Keratinocyte (primary cell): ENCODE measurements at regions not wholly inside any gene's neighbourhood (a gene's known extent, or its start where the extent isn't known, plus 50 kb on each side); places are given as distances from the start of the nearest gene placed in this dataset.

ENCODE experiments used
- DNase-seq: peaks from one replicate; pipeline ENCODE4 v3.0.0-alpha.2; 2011; ENCODE audit warnings: low read depth, missing footprints, low spot score
- FAIRE-seq: peaks from 2 replicates; lab custom pipeline; 2011; peaks lifted over from hg19 to GRCh38; lab: Jason Lieb, UNC
- H2AFZ ChIP-seq: 2 replicates; pipeline ENCODE4 v1.6.0; 2012; ENCODE audit warnings: low read length, control low read depth, inconsistent platforms; ENCODE audit not compliant: control insufficient read depth
- H3K27ac ChIP-seq: 2 replicates; pipeline ENCODE4 v1.5.1; 2011; ENCODE audit warnings: low read length; ENCODE audit not compliant: control insufficient read depth, insufficient read depth
- H3K27me3 ChIP-seq: 3 replicates; pipeline ENCODE4 v1.6.0; 2011; ENCODE audit warnings: low read length; ENCODE audit not compliant: control insufficient read depth, insufficient read depth; ENCODE audit errors: extremely low read depth
- H3K36me3 ChIP-seq, 2 experiments: 2 replicates in 1 of 2; 3 replicates in 1 of 2; pipeline ENCODE4 v1.5.1; 2011; ENCODE audit warnings: low read length in 2 of 2, mild to moderate bottlenecking in 1 of 2; ENCODE audit not compliant: control insufficient read depth in 2 of 2, insufficient read depth in 2 of 2; ENCODE audit errors: extremely low read depth in 1 of 2
- H3K4me1 ChIP-seq: 3 replicates; pipeline ENCODE4 v1.5.1; 2011; ENCODE audit warnings: low read length; ENCODE audit not compliant: control insufficient read depth, insufficient read depth; ENCODE audit errors: extremely low read depth
- H3K4me2 ChIP-seq: 3 replicates; pipeline ENCODE4 v1.6.0; 2011; ENCODE audit warnings: low read depth, low read length; ENCODE audit not compliant: control insufficient read depth, insufficient read depth; ENCODE audit errors: extremely low read depth
- H3K4me3 ChIP-seq, 3 experiments: fragments of 200-600 bp in 1 of 3; sonication (generic) in 1 of 3; 2 replicates in 2 of 3; 3 replicates in 1 of 3; pipeline ENCODE4 v1.5.1; 2011 to 2016; ENCODE audit warnings: low read length in 3 of 3, mild to moderate bottlenecking in 3 of 3, control low read depth in 2 of 3, inconsistent platforms in 1 of 3, low read depth in 1 of 3, mixed read lengths in 1 of 3, mixed run types in 1 of 3, moderate library complexity in 1 of 3; ENCODE audit not compliant: control insufficient read depth in 2 of 3, insufficient read depth in 2 of 3; ENCODE audit errors: extremely low read depth in 1 of 3
- H3K79me2 ChIP-seq: 2 replicates; pipeline ENCODE4 v1.6.0; 2012; ENCODE audit warnings: low read length; ENCODE audit not compliant: control insufficient read depth, insufficient read depth
- H3K9ac ChIP-seq: 3 replicates; pipeline ENCODE4 v1.6.0; 2011; ENCODE audit warnings: low read length; ENCODE audit not compliant: control insufficient read depth, insufficient read depth; ENCODE audit errors: extremely low read depth
- H3K9me1 ChIP-seq: 3 replicates; pipeline ENCODE4 v1.6.0; 2011; ENCODE audit warnings: low read length; ENCODE audit not compliant: control insufficient read depth, insufficient read depth; ENCODE audit errors: extremely low read depth
- H3K9me3 ChIP-seq: 2 replicates; pipeline ENCODE4 v1.5.1; 2012; ENCODE audit warnings: low read depth, low read length; ENCODE audit not compliant: control insufficient read depth
- H4K20me1 ChIP-seq: 3 replicates; pipeline ENCODE4 v1.6.0; 2011; ENCODE audit warnings: low read length; ENCODE audit not compliant: control insufficient read depth, insufficient read depth; ENCODE audit errors: extremely low read depth
- CTCF ChIP-seq, 3 experiments: IDR thresholded peaks in 1 of 3; conservative IDR thresholded peaks in 1 of 3; optimal IDR thresholded peaks in 1 of 3; 2 replicates in 2 of 3; 3 replicates in 1 of 3; pipeline versions ENCODE3 to v1.5.1; 2011; ENCODE audit warnings: low read length in 3 of 3, mild to moderate bottlenecking in 3 of 3, moderate library complexity in 2 of 3, control low read depth in 1 of 3, inconsistent platforms in 1 of 3; ENCODE audit not compliant: insufficient read depth in 2 of 3; ENCODE audit errors: extremely low read depth in 1 of 3
- EZH2 ChIP-seq: IDR thresholded peaks from one replicate; pipeline ENCODE4 v1.6.1; 2012; ENCODE audit warnings: inconsistent platforms, mild to moderate bottlenecking, low read length, moderate library complexity
- dilution Hi-C: fragments of 300-500 bp; cut with MboI; formaldehyde crosslinking; loops from one replicate; pipeline ENCODE4 v1.7.0; 2020; ENCODE audit warnings: low sequenced_read_pairs; ENCODE audit not compliant: extremely low pct_ligation_motif_present

GRCh38 chr13:83613524-83613923 lies 268.8 kb downstream of the SLITRK1 start:
- Histone ChIP-seq H3K4me2 (no peak overlapping the region), H4K20me1 (no peaks in the 10 kb centered on the region), H3K9me3 (no peaks in the 10 kb centered on the region), H3K27ac (no peak overlapping the region), H3K9ac (no peak overlapping the region), H3K9me1 (no peaks in the 10 kb centered on the region), H3K4me1 (no peaks in the 10 kb centered on the region), H3K79me2 (no peaks in the 10 kb centered on the region), H3K27me3 (no peaks in the 10 kb centered on the region), H3K4me3 (no peak overlapping the region), H2AFZ (no peak overlapping the region), H3K36me3 (no peaks in the 10 kb centered on the region)
- FAIRE-seq = no peak
- dilution Hi-C loops = no loop called here
- no peak for TF ChIP-seq EZH2
- DNase-seq = no peak

- Histone ChIP-seq H3K27me3 (no peaks in the 10 kb centered on the region), H3K36me3 (no peaks in the 10 kb centered on the region), H3K27ac (no peak overlapping the region), H3K4me1 (no peaks in the 10 kb centered on the region), H3K79me2 (no peaks in the 10 kb centered on the region), H3K9me3 (no peaks in the 10 kb centered on the region), H3K4me3 (no peak overlapping the region), H3K9ac (no peak overlapping the region), H3K9me1 (no peaks in the 10 kb centered on the region), H3K4me2 (no peak overlapping the region), H2AFZ (no peak overlapping the region), H4K20me1 (no peaks in the 10 kb centered on the region)
- FAIRE-seq (no peak), DNase-seq (no peak)
- dilution Hi-C loops = no loop called here
- TF ChIP-seq CTCF (optimal IDR thresholded peaks at IDR 0.05 in 1 of 3, IDR thresholded peaks at IDR 0.05 in 1 of 3, conservative IDR thresholded peaks at IDR 0.05 in 1 of 3; ENCODE audit: extremely low read depth in 1 of 3, insufficient read depth in 2 of 3, low read length in 3 of 3) = no peak
- TF ChIP-seq EZH2 = no peak
Measured at GRCh38 chr13:83601539-83601938, 280.7 kb downstream of the SLITRK1 start.

GRCh38 chr13:83592095-83592494 lies 290.2 kb downstream of the SLITRK1 start:
- TF ChIP-seq EZH2 = no peak
- TF ChIP-seq CTCF (optimal IDR thresholded peaks at IDR 0.05 in 1 of 3, IDR thresholded peaks at IDR 0.05 in 1 of 3, conservative IDR thresholded peaks at IDR 0.05 in 1 of 3; ENCODE audit: extremely low read depth in 1 of 3, insufficient read depth in 2 of 3, low read length in 3 of 3) = no peak
- no peak overlapping the region for H3K4me2 ChIP-seq

More at GRCh38 chr13:83592095-83592494, 290.2 kb downstream of the SLITRK1 start:
- H3K4me3 ChIP-seq = no peak overlapping the region
- dilution Hi-C loops = no loop called here
- H3K4me1 ChIP-seq = no peaks in the 10 kb centered on the region
- no peaks in the 10 kb centered on the region for H3K9me3 ChIP-seq
- FAIRE-seq (no peak), DNase-seq (no peak)
- no peak overlapping the region for H3K27ac ChIP-seq
- no peak overlapping the region for H3K9ac ChIP-seq
- no peaks in the 10 kb centered on the region for H3K36me3 ChIP-seq
- no peaks in the 10 kb centered on the region for H3K79me2 ChIP-seq
- no peak overlapping the region for H2AFZ ChIP-seq
- H3K9me1 ChIP-seq = no peaks in the 10 kb centered on the region
- H4K20me1 ChIP-seq = no peaks in the 10 kb centered on the region
- no peaks in the 10 kb centered on the region for H3K27me3 ChIP-seq
